NCI-H1105 (cell line): ENCODE measurements at regions not wholly inside any gene's neighbourhood (a gene's known extent, or its start where the extent isn't known, plus 50 kb on each side); places are given as distances from the start of the nearest gene placed in this dataset.
"Not testable (repeated sequence)": the region's sequence is repeated elsewhere in the genome, so short reads cannot be mapped to it uniquely, and the experiment has no call there.

Experiments used
- DNase-seq: peaks from one replicate; lab custom pipeline; 2025; lab: John Stamatoyannopoulos, UW

- DNase-seq = no peak
Observed at GRCh38 chr13:87736849-87737385, 65.7 kb downstream of the SLITRK5 start.

DNA sequence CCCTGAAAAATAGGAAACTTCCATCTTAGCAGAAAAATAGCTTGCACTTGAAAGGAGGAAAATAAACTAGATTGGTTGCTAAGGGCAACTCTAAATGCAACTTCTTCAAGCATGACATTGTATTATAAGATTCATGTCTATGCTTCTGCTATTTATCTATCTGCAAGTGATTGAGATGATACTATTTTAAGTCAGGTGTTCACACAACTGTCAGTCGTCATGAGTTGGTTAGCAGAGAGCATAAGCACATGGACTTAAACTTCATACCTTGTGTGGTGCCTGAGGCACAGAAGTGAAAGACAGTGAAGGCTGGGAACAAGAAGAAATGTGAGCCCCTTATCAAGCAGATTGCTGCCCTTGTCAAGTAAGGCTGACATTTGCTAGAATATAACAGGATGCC, 82.9 kb downstream of the SLITRK5 start:
- no peak for DNase-seq

DNA sequence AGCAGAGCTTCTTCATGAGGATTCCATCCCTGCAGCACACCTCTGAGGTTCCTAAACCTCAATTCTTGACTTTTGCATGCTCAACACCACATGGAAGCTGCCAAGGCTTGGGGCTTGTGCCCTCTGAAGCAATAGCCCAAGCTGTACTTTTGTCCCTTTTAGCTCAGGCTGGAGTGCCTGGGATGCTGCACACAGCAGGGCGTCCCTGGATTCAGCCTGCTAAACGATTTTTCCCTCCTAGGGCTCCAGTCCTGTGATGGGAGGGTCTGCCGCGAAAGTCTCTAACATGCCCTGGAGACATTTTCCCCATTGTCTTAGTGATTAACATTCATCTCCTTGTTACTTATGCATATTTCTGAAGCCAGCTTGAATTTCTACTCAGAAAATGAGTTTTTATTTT, 98.3 kb downstream of the SLITRK5 start:
- no peak for DNase-seq

- DNase-seq = no peak
Observed at GRCh38 chr13:87777387-87777786, 106.2 kb downstream of the SLITRK5 start.

DNA sequence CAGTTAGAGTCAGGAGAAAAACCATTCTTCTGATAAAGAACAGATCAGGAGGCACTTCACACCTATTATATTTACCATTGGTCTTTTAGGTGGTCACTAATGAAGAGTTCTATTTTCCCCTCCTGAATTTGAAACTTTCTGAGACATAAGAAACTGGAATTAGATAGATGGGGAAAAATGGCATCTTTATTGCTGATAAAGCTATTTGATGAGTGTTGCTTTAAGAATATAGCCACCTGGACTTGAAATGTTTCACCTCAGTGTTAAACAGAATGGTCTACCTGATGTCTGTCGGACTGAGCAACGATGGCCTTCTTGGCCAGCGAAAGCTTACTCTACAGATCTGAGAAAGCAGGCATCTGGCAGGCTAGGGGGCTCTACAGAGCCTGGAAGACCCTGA, 107.0 kb downstream of the SLITRK5 start:
- no peak for DNase-seq

DNA sequence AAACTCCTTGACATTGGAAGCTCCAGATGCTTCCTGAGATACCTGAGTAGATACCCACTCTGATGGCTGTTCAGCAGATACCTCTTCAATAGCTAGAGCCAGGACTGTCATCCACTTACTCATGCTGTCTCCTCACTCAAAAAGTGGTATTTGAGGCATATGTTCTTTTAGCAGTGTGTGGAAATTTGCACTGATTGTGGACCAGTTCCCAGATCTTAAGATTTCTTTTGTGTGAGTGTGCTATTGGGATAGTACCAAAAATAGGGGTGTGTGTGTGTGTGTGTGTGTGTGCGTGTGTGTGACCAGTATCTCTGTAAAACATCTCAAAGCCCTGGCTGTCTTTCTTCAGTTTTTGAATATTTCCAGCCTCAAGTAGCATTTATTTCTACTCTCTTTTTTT, 108.3 kb downstream of the SLITRK5 start:
- no peak for DNase-seq

DNA sequence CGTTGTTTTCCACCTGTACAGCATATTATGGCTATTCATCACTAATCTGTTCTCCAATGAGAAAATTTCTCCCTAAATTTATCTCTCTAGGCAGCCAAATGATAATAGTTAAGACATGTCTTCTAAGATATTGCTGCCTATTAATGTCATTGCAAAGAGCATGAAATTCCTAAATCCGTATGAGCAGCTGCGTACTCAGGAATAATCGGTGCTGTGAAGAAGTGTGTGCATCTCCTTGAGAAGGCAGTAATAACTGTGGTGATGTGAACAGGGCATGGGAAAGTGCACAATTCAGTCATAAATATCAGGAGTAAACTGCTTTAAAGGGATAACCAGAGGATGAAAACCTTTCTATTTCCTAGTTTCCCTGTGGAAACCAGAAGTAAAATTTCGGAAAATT, 112.2 kb downstream of the SLITRK5 start:
- no peak for DNase-seq

DNA sequence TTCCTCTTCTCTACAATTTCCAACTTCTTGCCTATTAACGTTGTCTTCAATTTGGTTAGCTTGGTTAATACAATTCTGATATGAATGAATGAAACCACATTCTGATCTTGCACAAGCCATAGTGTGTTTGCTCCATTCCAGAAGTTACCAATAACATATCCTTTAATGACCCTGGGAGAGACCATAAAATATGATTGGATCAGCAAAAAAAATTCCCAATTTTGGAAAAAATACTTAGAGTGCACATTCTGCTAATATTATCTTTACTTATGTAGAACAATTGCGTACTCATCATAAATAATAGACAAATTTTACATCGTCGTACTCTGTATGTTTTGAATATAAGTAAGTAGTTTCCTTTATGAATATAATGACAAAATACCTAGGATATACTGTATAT, 117.2 kb downstream of the SLITRK5 start:
- DNase-seq = no peak

- no peak for DNase-seq
Observed at GRCh38 chr13:87792878-87793277, 121.7 kb downstream of the SLITRK5 start.

GRCh38 chr13:87798536-87798935, 127.4 kb downstream of the SLITRK5 start:
- DNase-seq = peak; percentile 13

DNA sequence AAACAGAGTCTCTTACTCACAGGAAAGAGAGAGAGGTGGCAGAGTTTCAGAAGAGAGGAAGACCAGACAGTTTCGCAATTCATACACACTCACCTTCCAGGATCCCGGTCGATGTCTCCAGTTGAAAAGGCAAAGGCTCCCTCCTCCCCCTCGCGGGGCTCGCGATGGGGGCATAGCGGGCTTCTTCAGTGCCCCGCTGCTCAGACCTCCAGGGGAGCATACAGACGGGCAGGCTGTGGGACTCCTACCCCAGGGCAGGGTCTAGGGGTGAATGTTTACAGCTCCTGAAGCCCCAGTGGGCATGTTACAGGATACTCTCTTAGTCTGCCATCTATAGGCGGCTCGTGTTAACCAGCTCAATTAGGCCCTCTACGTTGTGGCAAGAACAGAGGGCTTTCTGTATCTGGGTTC, 139.2 kb downstream of the SLITRK5 start:
- no peak for DNase-seq

GRCh38 chr13:87810920-87811344, 139.8 kb downstream of the SLITRK5 start:
- DNase-seq = no peak

GRCh38 chr13:87814403-87814802, 143.2 kb downstream of the SLITRK5 start:
- DNase-seq = no peak

GRCh38 chr13:87820241-87820640, 149.1 kb downstream of the SLITRK5 start:
- no peak for DNase-seq

DNA sequence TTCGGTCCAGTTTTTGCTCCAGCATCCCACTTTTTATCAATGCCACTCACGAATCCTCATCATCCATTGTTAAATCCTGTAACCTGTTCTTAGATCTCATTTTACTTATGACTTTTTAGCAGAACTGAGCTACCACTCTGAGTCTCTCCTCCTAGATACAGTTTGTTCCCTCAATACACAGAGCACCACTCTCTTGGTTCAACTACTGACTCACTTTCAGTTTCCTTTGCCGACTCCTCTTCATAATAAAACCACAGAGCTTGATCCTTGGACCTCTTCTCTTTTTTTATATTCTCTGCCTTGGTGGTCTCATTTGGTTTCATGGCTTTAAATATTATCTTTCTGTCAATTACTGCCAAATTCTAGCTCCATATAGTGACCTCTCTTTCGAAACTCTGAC, 150.3 kb downstream of the SLITRK5 start:
- no peak for DNase-seq

DNA sequence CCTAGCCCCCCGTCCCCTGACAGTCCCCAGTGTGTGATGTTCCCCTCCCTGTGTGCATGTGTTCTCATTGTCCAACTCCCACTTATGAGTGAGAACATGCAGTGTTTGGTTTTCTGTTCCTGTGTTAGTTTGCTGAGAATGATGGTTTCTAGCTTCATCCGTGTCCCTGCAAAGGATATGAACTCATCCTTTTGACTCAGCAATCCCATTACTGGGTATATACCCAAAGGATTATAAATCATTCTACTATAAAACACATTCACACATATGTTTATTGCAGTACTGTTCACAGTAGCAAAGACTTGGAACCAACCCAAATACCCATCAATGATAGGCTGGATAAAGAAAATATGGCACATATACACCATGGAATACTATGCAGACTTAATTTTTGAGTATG, 155.1 kb downstream of the SLITRK5 start:
- not testable (repeated sequence) for DNase-seq

- no peak for DNase-seq
Observed at GRCh38 chr13:87827479-87827878, 156.3 kb downstream of the SLITRK5 start.

DNA sequence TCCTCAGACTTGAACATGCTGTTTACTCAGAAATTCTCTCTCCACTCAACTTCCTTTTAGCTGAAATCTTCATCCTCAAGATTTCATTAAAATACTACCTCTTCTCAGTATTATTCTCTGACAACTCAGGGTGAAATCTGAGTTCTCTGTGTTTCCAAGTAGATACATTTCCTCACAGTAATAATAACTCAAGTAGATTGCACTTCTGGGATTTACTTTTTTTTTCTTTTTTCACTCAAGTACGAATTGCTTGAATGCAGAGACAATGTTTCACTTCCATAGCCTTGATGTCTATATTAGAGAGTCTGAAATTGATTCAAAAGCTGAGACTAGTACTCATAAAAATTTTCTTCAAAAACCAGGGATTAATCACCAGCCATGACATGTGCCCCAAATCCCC, 166.4 kb downstream of the SLITRK5 start:
- no peak for DNase-seq

- no peak for DNase-seq
Observed at GRCh38 chr13:87837946-87838345, 166.8 kb downstream of the SLITRK5 start.

GRCh38 chr13:87851410-87851809, 180.2 kb downstream of the SLITRK5 start:
- no peak for DNase-seq

GRCh38 chr13:87855553-87855952, 184.4 kb downstream of the SLITRK5 start:
- no peak for DNase-seq

GRCh38 chr13:87859261-87859660, 188.1 kb downstream of the SLITRK5 start:
- DNase-seq = no peak

DNA sequence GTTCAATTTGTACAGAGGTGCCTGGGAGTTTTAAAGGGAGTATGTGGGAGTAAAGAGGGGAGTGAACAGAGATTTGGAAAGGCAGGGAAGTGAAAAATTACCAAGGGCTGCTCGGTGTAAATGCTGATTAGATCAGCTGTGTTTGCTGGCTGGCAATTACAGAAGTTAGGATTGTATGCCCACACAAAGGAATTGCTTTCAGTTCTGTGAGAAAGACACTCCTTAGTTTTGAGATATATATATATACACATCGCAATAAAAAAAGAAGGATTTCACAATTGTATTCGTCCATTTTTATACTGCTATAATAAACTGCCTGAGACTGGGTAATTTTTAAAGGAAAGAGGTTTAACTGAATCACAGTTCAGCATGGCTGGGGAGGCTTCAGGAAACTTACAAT, 196.3 kb downstream of the SLITRK5 start:
- no peak for DNase-seq

DNA sequence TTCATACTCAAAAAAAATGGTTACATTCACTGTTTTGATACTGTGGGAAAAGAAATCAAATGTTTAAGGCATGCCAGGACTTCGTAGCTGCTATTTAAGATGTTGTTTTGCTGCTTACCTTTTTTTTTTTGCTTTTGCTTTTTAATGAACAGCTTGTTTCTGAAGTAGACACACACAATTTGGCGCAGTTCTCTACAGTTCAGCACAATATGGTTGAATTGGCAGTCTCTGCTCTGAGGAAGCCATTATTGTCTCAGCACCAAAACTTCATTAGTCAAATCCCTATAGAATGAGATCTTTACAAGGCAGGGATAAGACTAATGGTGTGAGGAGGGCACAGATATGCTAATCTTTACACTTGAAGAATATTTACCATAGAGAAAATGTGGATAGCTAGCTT, 197.6 kb downstream of the SLITRK5 start:
- DNase-seq = no peak

GRCh38 chr13:87872813-87873212, 201.6 kb downstream of the SLITRK5 start:
- no peak for DNase-seq
